Gastroesophageal sphincter (tissue), 4 donors: ENCODE measurements at regions not wholly inside any gene's neighbourhood (a gene's known extent, or its start where the extent isn't known, plus 50 kb on each side); places are given as distances from the start of the nearest gene placed in this dataset.

ENCODE experiments used
- ATAC-seq: fragments of 150-250 bp; one replicate; pipeline ENCODE4 v1.9.1; 2016; ENCODE audit warnings: mild to moderate bottlenecking, moderate library complexity
- H3K27ac ChIP-seq, 4 donors: fragments of 200-600 bp; sonication (generic) in 3 of 4; 1 replicate in 3 of 4; 2 replicates in 1 of 4; pipeline ENCODE4 v1.5.1; 2016 to 2019
- H3K27me3 ChIP-seq: fragments of 200-600 bp; sonication (generic); one replicate; pipeline ENCODE4 v1.5.1; 2019
- H3K36me3 ChIP-seq, 2 donors: fragments of 200-600 bp; sonication (generic); one replicate each; pipeline ENCODE4 v1.5.1; 2019; ENCODE audit warnings: control low read depth in 1 of 2
- H3K4me1 ChIP-seq, 3 donors: fragments of 200-600 bp; sonication (generic); 1 replicate in 2 of 3; 2 replicates in 1 of 3; pipeline ENCODE4 v1.5.1; 2016 to 2019; ENCODE audit warnings: control low read depth in 2 of 3
- H3K4me3 ChIP-seq, 2 donors: fragments of 200-600 bp; sonication (generic); one replicate each; pipeline ENCODE4 v1.5.1; 2019; ENCODE audit warnings: mild to moderate bottlenecking in 1 of 2, moderate library complexity in 1 of 2
- H3K9me3 ChIP-seq, 3 donors: fragments of 200-600 bp; sonication (generic); one replicate each; pipeline ENCODE4 v1.5.1; 2017 to 2019; ENCODE audit warnings: control low read depth in 2 of 3
- CTCF ChIP-seq, 4 experiments: fragments of 200-600 bp in 2 of 4; fragments of 450-650 bp in 2 of 4; sonication (generic) in 1 of 4; IDR thresholded peaks; one replicate each; pipeline ENCODE4 v1.5.1; 2017 to 2019; ENCODE audit warnings: antibody characterized with exemption in 4 of 4, mild to moderate bottlenecking in 2 of 4, moderate library complexity in 2 of 4
- EP300 ChIP-seq: sonication (generic); formaldehyde crosslinking; IDR thresholded peaks from one replicate; pipeline ENCODE4 v1.6.1; 2017; ENCODE audit warnings: antibody characterized with exemption, mild to moderate bottlenecking
- POLR2A ChIP-seq, 2 donors: fragments of 450-650 bp; IDR thresholded peaks; one replicate each; pipeline ENCODE4 v1.6.1; 2017; ENCODE audit warnings: antibody characterized with exemption in 2 of 2, mild to moderate bottlenecking in 2 of 2, moderate library complexity in 1 of 2
- POLR2AphosphoS5 ChIP-seq: sonication (generic); formaldehyde crosslinking; IDR thresholded peaks from one replicate; pipeline ENCODE4 v1.6.1; 2017; ENCODE audit warnings: antibody characterized with exemption
- WGBS, 2 donors: methylation state at CpG; one replicate each; pipeline ENCODE4 v1.1.5; 2018; ENCODE audit warnings: low coverage in 1 of 2; 5-methylcytosine and 5-hydroxymethylcytosine counted together

- TF ChIP-seq EP300 (no peak), CTCF (IDR thresholded peaks at IDR 0.05) (no peak), POLR2AphosphoS5 (no peak), POLR2A (IDR thresholded peaks at IDR 0.05) (no peak)
- no peak overlapping the region for H3K27ac ChIP-seq
- no peak for ATAC-seq
- H3K9me3 ChIP-seq: no peaks in the 10 kb centered on the region
- 45 to 57% methylated on average over 3 of the region's 3 CpGs for WGBS, 2 donors
- H3K36me3 ChIP-seq: no peaks in the 10 kb centered on the region
- no peaks in the 10 kb centered on the region for H3K27me3 ChIP-seq
- no peak overlapping the region for H3K4me3 ChIP-seq
- H3K4me1 ChIP-seq: no peaks in the 10 kb centered on the region
Observed at GRCh38 chr11:28834877-28835276, 726.7 kb downstream of the METTL15 start.

- 45 to 70% methylated on average over 2 of the region's 2 CpGs for WGBS, 2 donors
- Histone ChIP-seq H3K4me1 (no peaks in the 10 kb centered on the region), H3K36me3 (no peaks in the 10 kb centered on the region), H3K27me3 (no peaks in the 10 kb centered on the region), H3K9me3 (no peaks in the 10 kb centered on the region), H3K4me3 (no peak overlapping the region), H3K27ac (no peak overlapping the region)
- no peak for ATAC-seq
- no peak for TF ChIP-seq EP300
- TF ChIP-seq POLR2A (IDR thresholded peaks at IDR 0.05): no peak
- TF ChIP-seq POLR2AphosphoS5: no peak
- TF ChIP-seq CTCF (IDR thresholded peaks at IDR 0.05): no peak
Observed at GRCh38 chr11:28833670-28834069, 725.5 kb downstream of the METTL15 start.

- ATAC-seq: no peak
- H3K27me3 ChIP-seq: no peaks in the 10 kb centered on the region
- H3K27ac ChIP-seq: no peak overlapping the region
- no peak overlapping the region for H3K4me3 ChIP-seq
- no peaks in the 10 kb centered on the region for H3K36me3 ChIP-seq
- TF ChIP-seq EP300: no peak
- WGBS, 2 donors: 26 to 32% methylated on average over 2 of the region's 2 CpGs
- H3K9me3 ChIP-seq: peaks cover 0 to under 1% (median 0%) of the 10 kb centered on the region in 3 donors
- H3K4me1 ChIP-seq: no peaks in the 10 kb centered on the region
Observed at GRCh38 chr11:28833169-28833568, 725.0 kb downstream of the METTL15 start.

GRCh38 chr11:28826807-28827206 lies 718.6 kb downstream of the METTL15 start:
- no peak overlapping the region for H3K27ac ChIP-seq
- peaks cover 0 to 11% (median 0%) of the 10 kb centered on the region in 3 donors for H3K9me3 ChIP-seq
- ATAC-seq: no peak
- H3K4me1 ChIP-seq: no peaks in the 10 kb centered on the region
- no peaks in the 10 kb centered on the region for H3K27me3 ChIP-seq
- TF ChIP-seq CTCF (IDR thresholded peaks at IDR 0.05): no peak
- TF ChIP-seq POLR2AphosphoS5: no peak
- TF ChIP-seq EP300: no peak
- TF ChIP-seq POLR2A (IDR thresholded peaks at IDR 0.05): no peak
- H3K4me3 ChIP-seq: no peak overlapping the region
- WGBS, 2 donors: 71% methylated on average over 1 of the region's 1 CpG
- H3K36me3 ChIP-seq: no peaks in the 10 kb centered on the region

GRCh38 chr11:28822576-28822975 lies 714.4 kb downstream of the METTL15 start:
- H3K9me3 ChIP-seq: peaks cover 0 to 5% (median 0%) of the 10 kb centered on the region in 3 donors
- no peaks in the 10 kb centered on the region for H3K36me3 ChIP-seq
- no peak overlapping the region for H3K4me3 ChIP-seq
- H3K27ac ChIP-seq: no peak overlapping the region
- 69 to 87% methylated on average over 4 of the region's 4 CpGs for WGBS, 2 donors
- H3K4me1 ChIP-seq: no peaks in the 10 kb centered on the region
- TF ChIP-seq POLR2A (IDR thresholded peaks at IDR 0.05) (no peak), CTCF (IDR thresholded peaks at IDR 0.05) (no peak), POLR2AphosphoS5 (no peak), EP300 (no peak)
- no peaks in the 10 kb centered on the region for H3K27me3 ChIP-seq
- ATAC-seq: no peak
